ENCODE measurements at regions not wholly inside any gene's neighbourhood (a gene's known extent, or its start where the extent isn't known, plus 50 kb on each side); places are given as distances from the start of the nearest gene placed in this dataset.

DNA sequence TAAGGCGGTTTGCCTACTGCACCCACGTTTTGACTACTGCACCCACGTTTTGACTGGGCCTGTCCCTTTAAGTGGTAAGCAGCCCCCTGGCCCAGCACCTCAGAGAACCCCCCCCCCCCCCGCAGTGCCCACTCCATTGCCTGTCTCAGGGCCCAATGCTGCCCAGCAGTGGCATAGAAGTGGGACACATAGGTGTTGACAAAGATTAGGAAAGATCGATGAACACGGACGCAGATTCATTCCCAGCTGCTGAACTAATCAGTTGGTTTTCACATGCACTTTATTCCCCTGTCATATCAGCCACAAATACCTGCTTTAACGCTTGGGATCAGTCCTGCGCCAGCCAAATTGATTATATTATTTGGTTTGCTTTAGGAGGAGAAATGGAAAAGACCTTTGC, 268.8 kb upstream of the SKOR2 start:
- no peaks in the 10 kb centered on the region for H3K79me2 ChIP-seq (ENCODE audit: control insufficient read depth, insufficient read depth, low read length)
- no peaks in the 10 kb centered on the region for H3K36me3 ChIP-seq (ENCODE audit: control insufficient read depth, insufficient read depth, low read length)
- TF ChIP-seq, protein P1, sequence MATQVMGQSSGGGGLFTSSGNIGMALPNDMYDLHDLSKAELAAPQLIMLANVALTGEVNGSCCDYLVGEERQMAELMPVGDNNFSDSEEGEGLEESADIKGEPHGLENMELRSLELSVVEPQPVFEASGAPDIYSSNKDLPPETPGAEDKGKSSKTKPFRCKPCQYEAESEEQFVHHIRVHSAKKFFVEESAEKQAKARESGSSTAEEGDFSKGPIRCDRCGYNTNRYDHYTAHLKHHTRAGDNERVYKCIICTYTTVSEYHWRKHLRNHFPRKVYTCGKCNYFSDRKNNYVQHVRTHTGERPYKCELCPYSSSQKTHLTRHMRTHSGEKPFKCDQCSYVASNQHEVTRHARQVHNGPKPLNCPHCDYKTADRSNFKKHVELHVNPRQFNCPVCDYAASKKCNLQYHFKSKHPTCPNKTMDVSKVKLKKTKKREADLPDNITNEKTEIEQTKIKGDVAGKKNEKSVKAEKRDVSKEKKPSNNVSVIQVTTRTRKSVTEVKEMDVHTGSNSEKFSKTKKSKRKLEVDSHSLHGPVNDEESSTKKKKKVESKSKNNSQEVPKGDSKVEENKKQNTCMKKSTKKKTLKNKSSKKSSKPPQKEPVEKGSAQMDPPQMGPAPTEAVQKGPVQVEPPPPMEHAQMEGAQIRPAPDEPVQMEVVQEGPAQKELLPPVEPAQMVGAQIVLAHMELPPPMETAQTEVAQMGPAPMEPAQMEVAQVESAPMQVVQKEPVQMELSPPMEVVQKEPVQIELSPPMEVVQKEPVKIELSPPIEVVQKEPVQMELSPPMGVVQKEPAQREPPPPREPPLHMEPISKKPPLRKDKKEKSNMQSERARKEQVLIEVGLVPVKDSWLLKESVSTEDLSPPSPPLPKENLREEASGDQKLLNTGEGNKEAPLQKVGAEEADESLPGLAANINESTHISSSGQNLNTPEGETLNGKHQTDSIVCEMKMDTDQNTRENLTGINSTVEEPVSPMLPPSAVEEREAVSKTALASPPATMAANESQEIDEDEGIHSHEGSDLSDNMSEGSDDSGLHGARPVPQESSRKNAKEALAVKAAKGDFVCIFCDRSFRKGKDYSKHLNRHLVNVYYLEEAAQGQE (IDR thresholded peaks at IDR 0.05; ENCODE audit: borderline replicate concordance), result no peak
- TF ChIP-seq, protein P1 (CRISPR knock-in tag; IDR thresholded peaks at IDR 0.05; ENCODE audit: low read depth), result no peak
- TF ChIP-seq, protein P2, sequence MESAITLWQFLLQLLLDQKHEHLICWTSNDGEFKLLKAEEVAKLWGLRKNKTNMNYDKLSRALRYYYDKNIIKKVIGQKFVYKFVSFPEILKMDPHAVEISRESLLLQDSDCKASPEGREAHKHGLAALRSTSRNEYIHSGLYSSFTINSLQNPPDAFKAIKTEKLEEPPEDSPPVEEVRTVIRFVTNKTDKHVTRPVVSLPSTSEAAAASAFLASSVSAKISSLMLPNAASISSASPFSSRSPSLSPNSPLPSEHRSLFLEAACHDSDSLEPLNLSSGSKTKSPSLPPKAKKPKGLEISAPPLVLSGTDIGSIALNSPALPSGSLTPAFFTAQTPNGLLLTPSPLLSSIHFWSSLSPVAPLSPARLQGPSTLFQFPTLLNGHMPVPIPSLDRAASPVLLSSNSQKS (CRISPR knock-in tag; IDR thresholded peaks at IDR 0.05), result no peak
- TF ChIP-seq NR2C2 (CRISPR knock-in tag; IDR thresholded peaks at IDR 0.05) (no peak), NR2C2 (tag; IDR thresholded peaks at IDR 0.05) (no peak), MECOM (CRISPR knock-in tag; IDR thresholded peaks at IDR 0.05) (no peak), HMG20A (CRISPR knock-in tag; conservative IDR thresholded peaks at IDR 0.05) (no peak), SMARCB1 (IDR thresholded peaks at IDR 0.05; ENCODE audit: insufficient read length, low read depth) (no peak), FOXA1 (IDR thresholded peaks at IDR 0.05; ENCODE audit: borderline replicate concordance) (no peak), CAMTA2 (CRISPR knock-in tag; conservative IDR thresholded peaks at IDR 0.05) (no peak), ZBTB1 (CRISPR knock-in tag; IDR thresholded peaks at IDR 0.05; ENCODE audit: borderline replicate concordance, low read depth) (no peak), ZNF780A (CRISPR knock-in tag; IDR thresholded peaks at IDR 0.05) (no peak), L3MBTL2 (IDR thresholded peaks at IDR 0.05) (no peak), NFATC3 (IDR thresholded peaks at IDR 0.05) (no peak)
- TF ChIP-seq, protein P3, sequence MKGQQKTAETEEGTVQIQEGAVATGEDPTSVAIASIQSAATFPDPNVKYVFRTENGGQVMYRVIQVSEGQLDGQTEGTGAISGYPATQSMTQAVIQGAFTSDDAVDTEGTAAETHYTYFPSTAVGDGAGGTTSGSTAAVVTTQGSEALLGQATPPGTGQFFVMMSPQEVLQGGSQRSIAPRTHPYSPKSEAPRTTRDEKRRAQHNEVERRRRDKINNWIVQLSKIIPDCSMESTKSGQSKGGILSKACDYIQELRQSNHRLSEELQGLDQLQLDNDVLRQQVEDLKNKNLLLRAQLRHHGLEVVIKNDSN (CRISPR knock-in tag; IDR thresholded peaks at IDR 0.05), result no peak
- no peaks in the 10 kb centered on the region for H3K9me3 ChIP-seq (replicated peaks; ENCODE audit: control insufficient read depth, insufficient read depth, low read depth, low read length)
- intact Hi-C loops (cut with micrococcal nuclease) (no loop called here), in situ Hi-C loops (cut with MboI) (no loop called here)
- H3K4me2 ChIP-seq (ENCODE audit: insufficient read depth, low read length), result no peak overlapping the region
- ChIA-PET CTCF (ENCODE audit: low intra/inter-chr PET ratio) (no interaction called here), POLR2A (no interaction called here)
- H4K20me1 ChIP-seq (replicated peaks; ENCODE audit: control insufficient read depth, insufficient read depth, low read length), result no peaks in the 10 kb centered on the region
- H3K9me1 ChIP-seq (ENCODE audit: control insufficient read depth, insufficient read depth, low read length), result no peaks in the 10 kb centered on the region
- ATAC-seq, result no peak
- no peak for DNase-seq (ENCODE audit: extremely low read depth in 1 of 4, low spot score in 3 of 4)
- H2AFZ ChIP-seq (ENCODE audit: low read depth, low read length), result no peak overlapping the region
- H3K27me3 ChIP-seq (ENCODE audit: control insufficient read depth in 2 of 2, insufficient read depth in 2 of 2, low read length in 2 of 2), result no peaks in the 10 kb centered on the region
- BruUV-seq (replicated peaks), result no TSS peak
- no peak overlapping the region for H3K4me3 ChIP-seq
- no peak overlapping the region for H3K27ac ChIP-seq (ENCODE audit: extremely low read depth, low read depth, low read length)
- no peaks in the 10 kb centered on the region for H3K4me1 ChIP-seq (replicated peaks in 1 of 2; ENCODE audit: control insufficient read depth in 2 of 2, insufficient read depth in 2 of 2, low read length in 2 of 2)
- H3K9ac ChIP-seq (ENCODE audit: insufficient read depth in 1 of 2, low read depth in 2 of 2, low read length in 2 of 2), result no peak overlapping the region
- no peak for FAIRE-seq
- 0% methylated on average over 9 of the region's 9 CpGs for WGBS (ENCODE audit: insufficient coverage, low coverage, missing lambda C conversion rate)

All from K562 (cell line).